Stomach (tissue), 4 donors: ENCODE measurements at regions not wholly inside any gene's neighbourhood (a gene's known extent, or its start where the extent isn't known, plus 50 kb on each side); places are given as distances from the start of the nearest gene placed in this dataset.
"Not testable (repeated sequence)": the region's sequence is repeated elsewhere in the genome, so short reads cannot be mapped to it uniquely, and the experiment has no call there.

Experiments used
- CTCF ChIP-seq, 7 experiments: fragments of 450-650 bp in 4 of 7; fragments of 200-600 bp in 3 of 7; sonication (generic) in 3 of 7; IDR thresholded peaks; one replicate each; pipeline ENCODE4 v1.5.1; 2016 to 2019; ENCODE audit warnings: antibody characterized with exemption in 7 of 7, control low read depth in 2 of 7, mild to moderate bottlenecking in 1 of 7
- POLR2A ChIP-seq, 4 donors: fragments of 450-650 bp; IDR thresholded peaks; one replicate each; pipeline ENCODE4 v1.6.1; 2016; ENCODE audit warnings: antibody characterized with exemption in 4 of 4, control low read depth in 2 of 4, mild to moderate bottlenecking in 1 of 4, moderate library complexity in 1 of 4
- POLR2AphosphoS5 ChIP-seq, 3 donors: sonication (generic); formaldehyde crosslinking; IDR thresholded peaks; one replicate each; pipeline ENCODE4 v1.6.1; 2016; ENCODE audit warnings: antibody characterized with exemption in 3 of 3

DNA sequence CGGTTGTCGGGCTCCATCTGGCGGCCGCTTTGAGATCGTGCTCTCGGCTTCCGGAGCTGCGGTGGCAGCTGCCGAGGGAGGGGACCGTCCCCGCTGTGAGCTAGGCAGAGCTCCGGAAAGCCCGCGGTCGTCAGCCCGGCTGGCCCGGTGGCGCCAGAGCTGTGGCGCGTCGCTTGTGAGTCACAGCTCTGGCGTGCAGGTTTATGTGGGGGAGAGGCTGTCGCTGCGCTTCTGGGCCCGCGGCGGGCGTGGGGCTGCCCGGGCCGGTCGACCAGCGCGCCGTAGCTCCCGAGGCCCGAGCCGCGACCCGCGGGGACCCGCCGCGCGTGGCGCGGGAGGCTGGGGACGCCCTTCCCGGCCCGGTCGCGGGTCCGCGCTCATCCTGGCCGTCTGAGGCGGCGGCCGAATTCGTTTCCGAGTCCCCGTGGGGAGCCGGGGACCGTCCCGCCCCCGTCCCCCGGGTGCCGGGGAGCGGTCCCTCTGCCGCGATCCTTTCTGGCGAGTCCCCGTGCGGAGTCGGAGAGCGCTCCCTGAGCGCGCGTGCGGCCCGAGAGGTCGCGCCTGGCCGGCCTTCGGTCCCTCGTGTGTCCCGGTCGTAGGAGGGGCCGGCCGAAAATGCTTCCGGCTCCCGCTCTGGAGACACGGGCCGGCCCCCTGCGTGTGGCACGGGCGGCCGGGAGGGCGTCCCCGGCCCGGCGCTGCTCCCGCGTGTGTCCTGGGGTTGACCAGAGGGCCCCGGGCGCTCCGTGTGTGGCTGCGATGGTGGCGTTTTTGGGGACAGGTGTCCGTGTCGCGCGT, 2316.1 kb upstream of the TPTE start:
- TF ChIP-seq CTCF, POLR2AphosphoS5, POLR2A (IDR thresholded peaks at IDR 0.05): not testable (repeated sequence)
